ENCODE measurements at regions not wholly inside any gene's neighbourhood (a gene's known extent, or its start where the extent isn't known, plus 50 kb on each side); places are given as distances from the start of the nearest gene placed in this dataset.

GRCh38 chr4:120589787-120590186, 332.7 kb downstream of the PRDM5 start:
- in situ Hi-C loops (cut with MboI; ENCODE audit: low sequenced_read_pairs in 4 of 4) (no loop called here), intact Hi-C loops (cut with DNase I; ENCODE audit: low total_unique reads) (no loop called here)
- TF ChIP-seq POLR2A (IDR thresholded peaks at IDR 0.05) (no peak), CTCF (IDR thresholded peaks at IDR 0.05 in 4 of 5, conservative IDR thresholded peaks at IDR 0.05 in 1 of 5) (no peak)
- no peak overlapping the region for H3K4me3 ChIP-seq
- ATAC-seq (no peak), DNase-seq (no peak)
- no peaks in the 10 kb centered on the region for H3K9me3 ChIP-seq
- no peaks in the 10 kb centered on the region for H3K36me3 ChIP-seq
- no peaks in the 10 kb centered on the region for H3K4me1 ChIP-seq
- no peaks in the 10 kb centered on the region for H3K27me3 ChIP-seq
- no peak overlapping the region for H3K27ac ChIP-seq

GRCh38 chr4:120568731-120569130, 353.8 kb downstream of the PRDM5 start:
- Histone ChIP-seq H3K4me3 (no peak overlapping the region), H3K36me3 (no peaks in the 10 kb centered on the region), H3K27ac (no peak overlapping the region), H3K27me3 (no peaks in the 10 kb centered on the region), H3K4me1 (no peaks in the 10 kb centered on the region), H3K9me3 (no peaks in the 10 kb centered on the region)
- TF ChIP-seq CTCF (IDR thresholded peaks at IDR 0.05 in 4 of 5, conservative IDR thresholded peaks at IDR 0.05 in 1 of 5) (no peak), POLR2A (IDR thresholded peaks at IDR 0.05) (no peak)
- DNase-seq = no peak
- intact Hi-C loops (cut with DNase I; ENCODE audit: low total_unique reads) (no loop called here), in situ Hi-C loops (cut with MboI; ENCODE audit: low sequenced_read_pairs in 4 of 4) (no loop called here)
- no peak for ATAC-seq

- no peak for DNase-seq
- TF ChIP-seq CTCF (IDR thresholded peaks at IDR 0.05 in 4 of 5, conservative IDR thresholded peaks at IDR 0.05 in 1 of 5) = no peak
- no peak for TF ChIP-seq POLR2A (IDR thresholded peaks at IDR 0.05)
- in situ Hi-C loops (cut with MboI; ENCODE audit: low sequenced_read_pairs in 4 of 4) (no loop called here), intact Hi-C loops (cut with DNase I; ENCODE audit: low total_unique reads) (no loop called here)
- H3K36me3 ChIP-seq = no peaks in the 10 kb centered on the region
- ATAC-seq = no peak
- H3K4me1 ChIP-seq = peaks cover 0 to 4% of the 10 kb centered on the region in 2 donors
- H3K9me3 ChIP-seq = peaks cover 0 to 8% (median 0%) of the 10 kb centered on the region in 3 donors
- H3K27me3 ChIP-seq = no peaks in the 10 kb centered on the region
- H3K27ac ChIP-seq = no peak overlapping the region
- H3K4me3 ChIP-seq = no peak overlapping the region
Observed at GRCh38 chr4:120561648-120562047, 360.9 kb downstream of the PRDM5 start.

- peaks cover 0 to 5% (median 0%) of the 10 kb centered on the region in 3 donors for H3K9me3 ChIP-seq
- H3K4me3 ChIP-seq = no peak overlapping the region
- ATAC-seq = no peak
- in situ Hi-C loops (cut with MboI; ENCODE audit: low sequenced_read_pairs in 4 of 4) = no loop called here
- H3K36me3 ChIP-seq = no peaks in the 10 kb centered on the region
- peaks cover 7 to 20% of the 10 kb centered on the region in 2 donors for H3K4me1 ChIP-seq
- H3K27ac ChIP-seq = no peak overlapping the region
- TF ChIP-seq POLR2A (IDR thresholded peaks at IDR 0.05) (no peak), CTCF (IDR thresholded peaks at IDR 0.05 in 4 of 5, conservative IDR thresholded peaks at IDR 0.05 in 1 of 5) (no peak)
- DNase-seq = no peak
- intact Hi-C loops (cut with DNase I; ENCODE audit: low total_unique reads) = no loop called here
- no peaks in the 10 kb centered on the region for H3K27me3 ChIP-seq
Observed at GRCh38 chr4:120557372-120557771, 365.2 kb downstream of the PRDM5 start.

GRCh38 chr4:120555058-120555457, 367.5 kb downstream of the PRDM5 start:
- in situ Hi-C loops (cut with MboI; ENCODE audit: low sequenced_read_pairs in 4 of 4) (no loop called here), intact Hi-C loops (cut with DNase I; ENCODE audit: low total_unique reads) (no loop called here)
- TF ChIP-seq CTCF (IDR thresholded peaks at IDR 0.05 in 4 of 5, conservative IDR thresholded peaks at IDR 0.05 in 1 of 5) (no peak), POLR2A (IDR thresholded peaks at IDR 0.05) (no peak)
- H3K4me1 ChIP-seq = peaks cover 7 to 20% of the 10 kb centered on the region in 2 donors
- no peaks in the 10 kb centered on the region for H3K27me3 ChIP-seq
- H3K4me3 ChIP-seq = no peak overlapping the region
- no peaks in the 10 kb centered on the region for H3K36me3 ChIP-seq
- H3K9me3 ChIP-seq = no peaks in the 10 kb centered on the region
- DNase-seq (peak in 1 of 2 donors; percentile 20), ATAC-seq (peak; percentile 39 to 91)
- H3K27ac ChIP-seq = no peak overlapping the region
